Endothelial cell of hepatic sinusoid (primary cell): ENCODE measurements at regions not wholly inside any gene's neighbourhood (a gene's known extent, or its start where the extent isn't known, plus 50 kb on each side); places are given as distances from the start of the nearest gene placed in this dataset.
"Not testable (repeated sequence)": the region's sequence is repeated elsewhere in the genome, so short reads cannot be mapped to it uniquely, and the experiment has no call there.

ENCODE experiments used
- in situ Hi-C: cut with HindIII; loops from 2 replicates; pipeline ENCODE4 v1.10.0; 2017; ENCODE audit warnings: low sequenced_read_pairs

- in situ Hi-C loops: loop anchor here (5.0 kb wide), 1 partner anchor 85 kb away; no protein-coding TSS in a partner anchor
Observed at GRCh38 chr4:179607003-179607402, 2164.8 kb upstream of the AGA start.

- in situ Hi-C loops: no loop called here
Observed at GRCh38 chr4:179615704-179616103, 2173.5 kb upstream of the AGA start.

GRCh38 chr4:179618966-179619365 is 2176.7 kb upstream of the AGA start:
- in situ Hi-C loops: no loop called here

- in situ Hi-C loops: no loop called here
Observed at GRCh38 chr4:179624768-179625181, 2182.5 kb upstream of the AGA start.

- in situ Hi-C loops: no loop called here
Observed at GRCh38 chr4:179625406-179625805, 2183.2 kb upstream of the AGA start.

GRCh38 chr4:179626687-179627086 is 2184.4 kb upstream of the AGA start:
- in situ Hi-C loops: no loop called here

GRCh38 chr4:179631321-179631720 is 2189.1 kb upstream of the AGA start:
- in situ Hi-C loops: no loop called here

GRCh38 chr4:179634862-179635261 is 2192.6 kb upstream of the AGA start:
- in situ Hi-C loops: no loop called here

GRCh38 chr4:179662522-179662921 is 2220.3 kb upstream of the AGA start:
- in situ Hi-C loops: no loop called here

- in situ Hi-C loops: no loop called here
Observed at GRCh38 chr4:179663641-179664429, 2221.6 kb upstream of the AGA start.

- in situ Hi-C loops: no loop called here
Observed at GRCh38 chr4:179664430-179665027, 2222.3 kb upstream of the AGA start.

GRCh38 chr4:179666226-179666625 is 2224.0 kb upstream of the AGA start:
- in situ Hi-C loops: no loop called here

GRCh38 chr4:179671609-179672008 is 2229.4 kb upstream of the AGA start:
- in situ Hi-C loops: no loop called here

- in situ Hi-C loops: no loop called here
Observed at GRCh38 chr4:179678093-179678814, 2236.0 kb upstream of the AGA start.

GRCh38 chr4:179683661-179684060 is 2241.4 kb upstream of the AGA start:
- in situ Hi-C loops: not testable (repeated sequence)

- in situ Hi-C loops: loop anchor here (5.0 kb wide), 1 partner anchor 85 kb away; no protein-coding TSS in a partner anchor
Observed at GRCh38 chr4:179692222-179692621, 2250.0 kb upstream of the AGA start.

GRCh38 chr4:179695175-179695574 is 2252.9 kb upstream of the AGA start:
- in situ Hi-C loops: no loop called here

GRCh38 chr4:179698321-179698720 is 2256.1 kb upstream of the AGA start:
- in situ Hi-C loops: no loop called here

GRCh38 chr4:179709961-179710624 is 2267.9 kb upstream of the AGA start:
- in situ Hi-C loops: no loop called here

GRCh38 chr4:179719766-179720450 is 2277.7 kb upstream of the AGA start:
- in situ Hi-C loops: no loop called here

GRCh38 chr4:179726491-179726890 is 2284.3 kb upstream of the AGA start:
- in situ Hi-C loops: not testable (repeated sequence)
